GDM1 (cell line): ENCODE measurements at regions not wholly inside any gene's neighbourhood (a gene's known extent, or its start where the extent isn't known, plus 50 kb on each side); places are given as distances from the start of the nearest gene placed in this dataset.

Source experiments
- DNase-seq: peaks from one replicate; lab custom pipeline; 2025; lab: John Stamatoyannopoulos, UW

- DNase-seq, result no peak
Measured at GRCh38 chr13:66071029-66071428, 1159.1 kb downstream of the PCDH9 start.

- no peak for DNase-seq
Measured at GRCh38 chr13:66069570-66069969, 1160.6 kb downstream of the PCDH9 start.

GRCh38 chr13:66068683-66069082 lies 1161.5 kb downstream of the PCDH9 start:
- DNase-seq, result no peak

GRCh38 chr13:66048888-66049287 lies 1181.2 kb downstream of the PCDH9 start:
- no peak for DNase-seq

- DNase-seq, result no peak
Measured at GRCh38 chr13:66040506-66040905, 1189.6 kb downstream of the PCDH9 start.

- DNase-seq, result no peak
Measured at GRCh38 chr13:66037096-66037495, 1193.0 kb downstream of the PCDH9 start.

GRCh38 chr13:66036636-66037035 lies 1193.5 kb downstream of the PCDH9 start:
- no peak for DNase-seq

GRCh38 chr13:66036024-66036614 lies 1194.0 kb downstream of the PCDH9 start:
- no peak for DNase-seq

GRCh38 chr13:66033924-66034323 lies 1196.2 kb downstream of the PCDH9 start:
- no peak for DNase-seq

- DNase-seq, result no peak
Measured at GRCh38 chr13:66021846-66022245, 1208.3 kb downstream of the PCDH9 start.

- no peak for DNase-seq
Measured at GRCh38 chr13:66014771-66015170, 1215.4 kb downstream of the PCDH9 start.

GRCh38 chr13:66009241-66009640 lies 1220.9 kb downstream of the PCDH9 start:
- DNase-seq, result no peak

GRCh38 chr13:66003558-66003957 lies 1226.6 kb downstream of the PCDH9 start:
- no peak for DNase-seq

GRCh38 chr13:66001140-66001539 lies 1229.0 kb downstream of the PCDH9 start:
- no peak for DNase-seq

- no peak for DNase-seq
Measured at GRCh38 chr13:65999411-65999810, 1230.7 kb downstream of the PCDH9 start.

GRCh38 chr13:65990684-65991083 lies 1239.5 kb downstream of the PCDH9 start:
- no peak for DNase-seq

GRCh38 chr13:65985612-65986011 lies 1244.5 kb downstream of the PCDH9 start:
- DNase-seq, result no peak

- no peak for DNase-seq
Measured at GRCh38 chr13:65977525-65977924, 1252.6 kb downstream of the PCDH9 start.

- DNase-seq, result no peak
Measured at GRCh38 chr13:65971541-65971940, 1258.6 kb downstream of the PCDH9 start.

GRCh38 chr13:65966991-65967451 lies 1263.1 kb downstream of the PCDH9 start:
- no peak for DNase-seq

GRCh38 chr13:65965501-65965900 lies 1264.6 kb downstream of the PCDH9 start:
- DNase-seq, result no peak

- DNase-seq, result no peak
Measured at GRCh38 chr13:65964672-65965071, 1265.5 kb downstream of the PCDH9 start.

- no peak for DNase-seq
Measured at GRCh38 chr13:65959305-65959704, 1270.8 kb downstream of the PCDH9 start.

GRCh38 chr13:65946387-65946786 lies 1283.7 kb downstream of the PCDH9 start:
- DNase-seq, result no peak
